SK-N-MC (cell line): ENCODE measurements at regions not wholly inside any gene's neighbourhood (a gene's known extent, or its start where the extent isn't known, plus 50 kb on each side); places are given as distances from the start of the nearest gene placed in this dataset.

Experiments
- DNase-seq: peaks from one replicate; pipeline ENCODE4 v3.0.0-alpha.2; 2011; ENCODE audit warnings: low read depth, low spot score
- H3K27ac ChIP-seq: fragments of 200-600 bp; sonication (generic); 2 replicates; pipeline ENCODE4 v1.5.1; 2016; ENCODE audit warnings: mixed run types
- H3K36me3 ChIP-seq: fragments of 200-600 bp; sonication (generic); 2 replicates; pipeline ENCODE4 v1.6.1; 2017; ENCODE audit warnings: antibody characterized with exemption, low read length, mixed read lengths; ENCODE audit not compliant: insufficient read depth
- H3K4me3 ChIP-seq: fragments of 200-600 bp; sonication (generic); 2 replicates; pipeline ENCODE4 v1.5.1; 2016
- H3K9ac ChIP-seq: fragments of 200-600 bp; sonication (generic); 2 replicates; pipeline ENCODE4 v1.8.0; 2017; ENCODE audit warnings: mixed run types, mixed read lengths; ENCODE audit not compliant: insufficient read length
- H3K9me3 ChIP-seq: fragments of 200-600 bp; sonication (generic); 2 replicates; pipeline ENCODE4 v1.6.1; 2017; ENCODE audit warnings: low read depth, mild to moderate bottlenecking, antibody characterized with exemption, low read length, moderate library complexity, mixed read lengths
- EZH2 ChIP-seq: fragments of 200-600 bp; sonication (generic); IDR thresholded peaks from one replicate; pipeline ENCODE4 v1.6.1; 2017; ENCODE audit warnings: antibody characterized with exemption
- FOXP2 ChIP-seq: optimal IDR thresholded peaks from 2 replicates; pipeline ENCODE3; 2011; ENCODE audit warnings: mild to moderate bottlenecking, moderate library complexity; ENCODE audit not compliant: insufficient read depth; ENCODE audit errors: extremely low read length, control extremely low read depth
- POLR2AphosphoS5 ChIP-seq: IDR thresholded peaks from 2 replicates; pipeline ENCODE4 v1.6.1; 2012; ENCODE audit warnings: mild to moderate bottlenecking, low read depth, low read length, borderline replicate concordance

DNA sequence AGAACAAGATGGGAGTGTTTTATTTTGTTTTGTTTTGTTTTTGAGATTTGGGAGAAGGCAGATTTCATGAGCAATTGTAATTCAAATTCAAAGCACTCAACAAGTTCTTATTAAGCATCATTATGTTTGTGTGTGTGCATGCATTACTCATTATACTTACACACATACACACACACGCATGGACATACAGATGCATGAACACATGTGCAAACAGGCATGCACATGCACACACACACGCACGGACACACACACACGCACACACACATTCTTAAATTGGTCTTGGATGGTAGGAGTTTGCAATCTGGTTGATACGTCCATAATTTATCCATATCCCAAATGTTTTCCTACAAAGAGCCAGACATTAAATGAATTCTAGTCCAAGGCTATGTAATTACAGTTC, 702.8 kb downstream of the INHBA start:
- TF ChIP-seq EZH2 (no peak), FOXP2 (no peak), POLR2AphosphoS5 (no peak)
- Histone ChIP-seq H3K9me3 (no peaks in the 10 kb centered on the region), H3K36me3 (no peaks in the 10 kb centered on the region), H3K9ac (no peak overlapping the region), H3K4me3 (no peak overlapping the region), H3K27ac (no peak overlapping the region)
- no peak for DNase-seq

DNA sequence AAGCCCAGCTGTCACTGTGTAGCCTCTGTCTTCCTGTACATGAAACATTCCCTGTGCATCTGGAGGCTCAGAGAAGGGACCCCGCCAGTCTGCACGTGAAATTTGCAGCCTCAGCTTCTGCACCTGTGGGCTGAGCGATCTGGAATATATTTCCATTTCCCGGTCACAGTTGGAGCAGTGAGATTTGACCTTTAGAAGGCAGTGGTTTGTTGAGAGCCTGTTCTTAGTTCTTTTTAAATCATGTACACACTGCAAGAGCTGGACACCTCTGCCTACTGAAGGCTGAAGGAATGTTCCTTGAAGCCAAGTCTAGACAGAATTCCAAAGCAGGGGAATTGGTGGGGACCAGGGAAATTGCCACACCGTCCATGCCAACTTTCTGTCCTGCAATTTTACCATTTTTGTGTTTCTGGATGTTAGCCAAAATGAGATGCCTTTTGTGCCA, 706.6 kb downstream of the INHBA start:
- no peak for DNase-seq
- Histone ChIP-seq H3K9me3 (no peaks in the 10 kb centered on the region), H3K4me3 (no peak overlapping the region), H3K36me3 (no peaks in the 10 kb centered on the region), H3K27ac (no peak overlapping the region), H3K9ac (no peak overlapping the region)
- TF ChIP-seq POLR2AphosphoS5 (no peak), EZH2 (no peak), FOXP2 (no peak)

DNA sequence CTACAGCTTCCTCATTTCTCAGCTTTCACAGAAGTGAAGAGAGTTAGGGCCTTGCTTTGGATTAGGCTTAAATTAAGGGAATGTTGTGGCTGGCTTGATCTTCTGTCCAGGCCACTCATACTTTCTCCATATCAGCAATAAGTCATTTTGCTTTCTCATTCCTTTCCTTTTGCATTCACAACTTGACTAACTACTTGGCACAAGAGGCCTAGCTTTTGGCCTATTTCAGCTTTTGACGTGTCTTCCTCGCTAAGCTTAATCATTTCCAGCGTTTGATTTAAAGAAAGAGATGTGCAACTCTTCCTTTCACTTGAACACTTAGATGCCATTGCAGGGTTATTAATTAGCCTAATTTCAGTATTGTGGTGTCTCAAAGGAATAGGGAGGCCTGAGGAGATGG, 712.0 kb downstream of the INHBA start:
- no peak overlapping the region for H3K9ac ChIP-seq
- no peak for DNase-seq
- no peaks in the 10 kb centered on the region for H3K36me3 ChIP-seq
- no peak overlapping the region for H3K27ac ChIP-seq
- H3K9me3 ChIP-seq, result no peaks in the 10 kb centered on the region
- no peak for TF ChIP-seq POLR2AphosphoS5
- TF ChIP-seq EZH2, result no peak
- TF ChIP-seq FOXP2, result no peak
- H3K4me3 ChIP-seq, result no peak overlapping the region

GRCh38 chr7:40987571-40987970, 715.3 kb downstream of the INHBA start:
- no peak for DNase-seq
- TF ChIP-seq POLR2AphosphoS5 (no peak), FOXP2 (no peak), EZH2 (no peak)
- Histone ChIP-seq H3K27ac (no peak overlapping the region), H3K4me3 (no peak overlapping the region), H3K36me3 (no peaks in the 10 kb centered on the region), H3K9ac (no peak overlapping the region), H3K9me3 (no peaks in the 10 kb centered on the region)

DNA sequence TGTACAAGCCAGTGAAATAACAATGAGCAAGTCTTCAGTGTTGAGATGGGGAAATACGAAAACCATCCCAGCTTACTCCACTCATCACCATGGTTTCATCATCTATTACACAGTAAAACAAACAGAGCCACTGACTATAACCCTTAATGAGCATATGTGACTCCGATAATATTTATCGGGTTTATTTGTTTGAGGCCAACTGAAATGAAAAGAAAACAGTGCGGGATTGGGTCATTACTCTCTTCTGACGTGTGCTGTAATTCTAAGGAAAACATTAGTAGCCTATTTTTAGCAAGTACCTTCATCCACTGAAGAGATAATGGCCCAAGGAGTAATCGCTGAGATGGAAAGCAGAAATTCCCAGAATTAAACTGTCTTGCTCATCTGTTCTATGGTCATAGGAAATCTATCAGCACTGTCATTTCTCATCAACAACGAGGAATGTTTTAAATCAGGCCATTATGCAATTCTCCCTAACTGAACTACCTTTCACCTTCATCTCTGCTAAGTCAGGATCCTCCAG, 716.5 kb downstream of the INHBA start:
- no peak overlapping the region for H3K9ac ChIP-seq
- DNase-seq, result no peak
- H3K27ac ChIP-seq, result no peak overlapping the region
- TF ChIP-seq EZH2, result no peak
- H3K4me3 ChIP-seq, result no peak overlapping the region
- no peaks in the 10 kb centered on the region for H3K36me3 ChIP-seq
- no peaks in the 10 kb centered on the region for H3K9me3 ChIP-seq

GRCh38 chr7:40983111-40983510, 719.8 kb downstream of the INHBA start:
- Histone ChIP-seq H3K9me3 (no peaks in the 10 kb centered on the region), H3K4me3 (no peak overlapping the region), H3K9ac (no peak overlapping the region), H3K27ac (no peak overlapping the region), H3K36me3 (no peaks in the 10 kb centered on the region)
- no peak for DNase-seq
- TF ChIP-seq FOXP2 (no peak), POLR2AphosphoS5 (no peak), EZH2 (no peak)

- H3K27ac ChIP-seq, result no peak overlapping the region
- no peak overlapping the region for H3K9ac ChIP-seq
- H3K9me3 ChIP-seq, result no peaks in the 10 kb centered on the region
- DNase-seq, result no peak
- H3K4me3 ChIP-seq, result no peak overlapping the region
- TF ChIP-seq POLR2AphosphoS5 (no peak), FOXP2 (no peak), EZH2 (no peak)
- H3K36me3 ChIP-seq, result no peaks in the 10 kb centered on the region
These were observed 723.6 kb downstream of the INHBA start for GRCh38 chr7:40979296-40979695.

- no peak for TF ChIP-seq POLR2AphosphoS5
- no peak for TF ChIP-seq FOXP2
- no peak for TF ChIP-seq EZH2
- DNase-seq, result no peak
- Histone ChIP-seq H3K9me3 (no peaks in the 10 kb centered on the region), H3K4me3 (no peak overlapping the region), H3K36me3 (no peaks in the 10 kb centered on the region), H3K27ac (no peak overlapping the region), H3K9ac (no peak overlapping the region)
These were observed 724.8 kb downstream of the INHBA start for GRCh38 chr7:40978047-40978446.

GRCh38 chr7:40977533-40977932, 725.4 kb downstream of the INHBA start:
- H3K27ac ChIP-seq, result no peak overlapping the region
- no peak for DNase-seq
- H3K9me3 ChIP-seq, result no peaks in the 10 kb centered on the region
- TF ChIP-seq POLR2AphosphoS5 (no peak), EZH2 (no peak), FOXP2 (no peak)
- no peak overlapping the region for H3K9ac ChIP-seq
- H3K4me3 ChIP-seq, result no peak overlapping the region
- H3K36me3 ChIP-seq, result no peaks in the 10 kb centered on the region
